Adrenal gland (tissue), 5 donors: ENCODE measurements at regions not wholly inside any gene's neighbourhood (a gene's known extent, or its start where the extent isn't known, plus 50 kb on each side); places are given as distances from the start of the nearest gene placed in this dataset.

Experiments used
- POLR2A ChIP-seq, 2 donors: fragments of 450-650 bp; IDR thresholded peaks; one replicate each; pipeline ENCODE4 v1.6.1; 2017; ENCODE audit warnings: antibody characterized with exemption in 2 of 2, mild to moderate bottlenecking in 2 of 2, moderate library complexity in 1 of 2
- TF ChIP-seq, protein P1 (sequence below), 6 experiments: fragments of 450-650 bp in 4 of 6; fragments of 200-600 bp in 2 of 6; sonication (generic) in 1 of 6; IDR thresholded peaks; 1 replicate in 5 of 6; 2 replicates in 1 of 6; pipeline versions ENCODE4 v1.5.1 to v1.8.0; 2016 to 2021; ENCODE audit warnings: antibody characterized with exemption in 6 of 6, mild to moderate bottlenecking in 2 of 6, moderate library complexity in 1 of 6
- donor health status: DM: no; HTN: no; CAD: no.

DNA sequence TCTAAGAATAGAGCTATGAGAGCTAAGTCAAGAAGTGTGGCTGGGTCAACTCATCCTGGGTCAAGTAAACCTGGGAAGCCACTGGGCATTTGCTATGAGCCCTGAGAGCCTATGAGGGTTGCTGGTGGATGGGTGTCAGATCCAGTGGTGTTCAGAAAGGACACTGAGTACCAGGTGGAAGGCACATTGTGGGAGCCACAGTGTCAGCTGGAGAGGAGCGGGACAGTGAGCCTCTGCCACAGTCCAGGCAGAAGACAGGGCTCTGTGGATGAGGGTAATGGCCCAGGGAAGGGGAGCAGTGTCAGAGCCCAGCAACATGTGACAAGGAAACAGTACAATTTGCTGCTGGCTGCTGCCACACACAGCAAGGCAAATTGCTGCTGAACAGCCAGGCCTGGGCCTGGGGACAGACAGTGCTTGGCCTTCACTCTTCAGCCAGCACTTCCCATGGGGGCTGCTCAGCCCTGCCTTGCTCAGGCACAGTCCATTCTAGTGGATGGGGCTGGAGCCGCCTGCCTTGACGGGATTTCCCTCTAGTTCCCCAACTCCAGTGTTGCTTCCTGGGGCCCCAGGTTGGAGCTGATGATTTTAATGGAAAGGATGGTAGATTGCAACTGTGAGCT is 90.9 kb upstream of the CHST15 start:
- TF ChIP-seq POLR2A (IDR thresholded peaks at IDR 0.05) = no peak
- TF ChIP-seq, protein P1, sequence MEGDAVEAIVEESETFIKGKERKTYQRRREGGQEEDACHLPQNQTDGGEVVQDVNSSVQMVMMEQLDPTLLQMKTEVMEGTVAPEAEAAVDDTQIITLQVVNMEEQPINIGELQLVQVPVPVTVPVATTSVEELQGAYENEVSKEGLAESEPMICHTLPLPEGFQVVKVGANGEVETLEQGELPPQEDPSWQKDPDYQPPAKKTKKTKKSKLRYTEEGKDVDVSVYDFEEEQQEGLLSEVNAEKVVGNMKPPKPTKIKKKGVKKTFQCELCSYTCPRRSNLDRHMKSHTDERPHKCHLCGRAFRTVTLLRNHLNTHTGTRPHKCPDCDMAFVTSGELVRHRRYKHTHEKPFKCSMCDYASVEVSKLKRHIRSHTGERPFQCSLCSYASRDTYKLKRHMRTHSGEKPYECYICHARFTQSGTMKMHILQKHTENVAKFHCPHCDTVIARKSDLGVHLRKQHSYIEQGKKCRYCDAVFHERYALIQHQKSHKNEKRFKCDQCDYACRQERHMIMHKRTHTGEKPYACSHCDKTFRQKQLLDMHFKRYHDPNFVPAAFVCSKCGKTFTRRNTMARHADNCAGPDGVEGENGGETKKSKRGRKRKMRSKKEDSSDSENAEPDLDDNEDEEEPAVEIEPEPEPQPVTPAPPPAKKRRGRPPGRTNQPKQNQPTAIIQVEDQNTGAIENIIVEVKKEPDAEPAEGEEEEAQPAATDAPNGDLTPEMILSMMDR (IDR thresholded peaks at IDR 0.05) = no peak
